ENCODE measurements at regions not wholly inside any gene's neighbourhood (a gene's known extent, or its start where the extent isn't known, plus 50 kb on each side); places are given as distances from the start of the nearest gene placed in this dataset.
A peak's percentile ranks its signal among the peaks of the same experiment; 100 is the strongest.

DNA sequence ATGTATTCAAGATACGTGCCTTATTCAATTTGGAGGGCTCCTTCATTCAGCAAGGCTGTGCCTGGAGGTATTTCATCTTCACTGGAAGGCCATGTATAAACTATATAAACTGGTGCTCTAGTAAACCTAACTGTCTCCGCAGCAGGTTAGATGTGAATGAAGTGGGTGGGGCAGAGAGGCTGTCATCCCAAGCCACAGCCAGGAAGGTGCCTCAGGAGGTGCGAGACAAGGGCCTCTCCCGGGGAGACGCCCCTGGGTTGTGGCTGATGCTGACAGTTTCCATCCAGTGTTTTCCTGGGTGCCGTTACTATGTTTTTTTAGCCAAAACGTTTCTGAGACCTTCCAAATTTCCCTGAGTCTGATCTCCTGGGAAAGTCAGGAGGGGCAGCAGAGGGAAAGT is 221.5 kb upstream of the RPL34 start:
- no peak for DNase-seq

DNA sequence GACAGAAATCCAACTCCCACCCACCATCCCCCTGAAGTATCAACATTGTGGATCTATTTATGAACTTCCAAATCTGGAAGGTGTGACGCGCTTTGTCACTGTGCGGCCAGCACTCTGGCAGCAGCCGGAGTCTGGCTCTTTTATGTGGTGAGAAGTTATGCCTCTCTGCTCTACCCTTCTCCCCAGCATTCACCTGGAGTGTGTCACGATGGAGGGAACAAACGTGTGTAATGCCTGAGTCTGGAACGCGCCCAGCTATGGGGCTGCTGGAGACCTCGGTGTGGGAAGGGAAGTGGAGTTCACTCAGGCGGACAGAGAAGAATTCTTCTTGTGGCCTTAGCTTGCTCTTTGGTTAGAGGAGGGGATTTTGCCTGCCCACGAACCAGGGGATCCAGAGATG is 222.1 kb upstream of the RPL34 start:
- no peak for DNase-seq

DNA sequence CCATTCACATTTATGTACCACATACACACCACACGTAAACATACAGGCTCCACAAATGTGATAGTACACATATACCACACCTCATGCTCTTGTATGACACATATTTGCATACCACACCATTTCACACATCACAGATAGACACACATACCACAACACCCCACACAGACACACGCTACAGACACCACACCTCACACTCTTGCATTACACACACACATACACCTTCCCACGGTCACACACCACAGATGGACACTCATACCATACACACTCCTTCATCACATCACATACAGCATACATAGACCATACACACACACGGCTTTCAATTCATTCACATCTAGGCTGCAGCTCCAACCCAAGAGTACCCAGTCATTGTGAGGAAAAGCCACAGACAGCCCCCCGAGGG is 222.5 kb upstream of the RPL34 start:
- DNase-seq, result no peak

DNA sequence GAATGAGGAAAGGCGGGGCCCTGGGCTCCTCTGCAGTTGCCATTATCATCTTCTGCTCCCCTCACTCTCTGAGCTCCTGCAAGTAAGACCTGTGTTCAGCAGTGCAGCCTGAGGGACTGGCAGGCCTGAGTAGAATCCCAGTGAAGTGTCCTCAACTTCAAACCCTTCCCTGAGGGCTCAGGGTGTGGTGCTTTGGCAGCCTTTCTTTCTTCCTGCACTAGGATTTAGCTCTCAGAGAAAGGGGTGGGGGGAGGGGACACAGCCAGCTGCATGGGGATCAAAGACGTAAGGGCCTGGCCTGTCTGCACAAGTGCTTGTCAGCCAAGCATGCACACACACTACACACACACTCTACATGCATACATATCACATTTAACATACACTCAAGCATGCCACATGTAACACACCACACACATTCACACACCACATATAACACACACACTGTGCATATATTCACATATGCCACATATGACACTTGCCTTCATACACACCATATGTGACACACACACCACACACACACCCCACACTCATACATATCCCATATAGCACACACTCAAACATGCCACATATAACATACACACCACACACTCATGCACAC is 223.4 kb upstream of the RPL34 start:
- no peak for DNase-seq

DNA sequence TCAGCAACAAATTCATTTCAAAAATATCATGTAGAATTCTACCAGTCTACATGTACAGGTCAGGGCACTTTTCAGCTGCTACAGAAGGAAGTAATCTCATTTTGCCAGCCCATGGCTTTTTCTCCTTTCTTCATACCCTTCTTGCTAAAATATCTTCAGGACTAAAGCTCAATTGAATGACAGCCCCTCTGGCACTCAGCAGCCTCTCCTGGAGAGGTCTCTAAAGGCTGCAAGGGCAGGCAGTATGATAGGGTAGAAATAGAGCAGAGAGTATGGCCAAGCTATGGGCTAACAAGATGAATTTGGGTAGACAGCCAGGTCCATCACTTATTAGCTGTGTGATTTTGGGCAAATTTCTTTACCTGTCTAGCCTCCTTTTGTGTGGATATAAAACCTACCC is 224.6 kb upstream of the RPL34 start:
- no peak for DNase-seq

DNA sequence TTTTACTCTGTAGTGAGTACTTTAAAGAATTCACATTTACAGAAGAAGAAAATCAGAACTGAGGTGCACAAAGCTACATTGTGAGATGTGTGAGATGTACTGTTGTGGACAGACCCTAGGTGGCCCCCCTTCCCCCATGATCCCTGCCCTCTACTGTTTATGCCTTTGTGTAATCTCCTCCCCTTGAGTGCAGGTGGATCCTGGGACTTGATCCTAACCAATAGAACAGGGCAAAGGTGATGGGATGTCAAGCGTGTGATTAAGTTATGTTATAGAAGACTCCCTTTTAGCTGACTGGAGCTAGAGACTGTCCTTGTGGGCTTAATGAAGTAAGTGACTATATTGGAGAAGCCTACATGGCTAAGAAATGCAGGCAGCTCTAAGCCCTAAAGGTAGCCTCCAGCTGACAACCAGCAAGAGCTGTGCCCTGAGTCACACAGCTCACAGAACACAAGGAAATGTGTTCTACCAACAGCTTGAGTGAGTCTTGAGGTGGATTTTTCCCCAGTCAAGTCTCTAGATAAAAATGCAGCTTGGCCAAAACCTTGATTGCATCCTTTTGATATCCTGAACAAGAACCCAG is 225.2 kb upstream of the LEF1 start:
- no peak for DNase-seq

DNA sequence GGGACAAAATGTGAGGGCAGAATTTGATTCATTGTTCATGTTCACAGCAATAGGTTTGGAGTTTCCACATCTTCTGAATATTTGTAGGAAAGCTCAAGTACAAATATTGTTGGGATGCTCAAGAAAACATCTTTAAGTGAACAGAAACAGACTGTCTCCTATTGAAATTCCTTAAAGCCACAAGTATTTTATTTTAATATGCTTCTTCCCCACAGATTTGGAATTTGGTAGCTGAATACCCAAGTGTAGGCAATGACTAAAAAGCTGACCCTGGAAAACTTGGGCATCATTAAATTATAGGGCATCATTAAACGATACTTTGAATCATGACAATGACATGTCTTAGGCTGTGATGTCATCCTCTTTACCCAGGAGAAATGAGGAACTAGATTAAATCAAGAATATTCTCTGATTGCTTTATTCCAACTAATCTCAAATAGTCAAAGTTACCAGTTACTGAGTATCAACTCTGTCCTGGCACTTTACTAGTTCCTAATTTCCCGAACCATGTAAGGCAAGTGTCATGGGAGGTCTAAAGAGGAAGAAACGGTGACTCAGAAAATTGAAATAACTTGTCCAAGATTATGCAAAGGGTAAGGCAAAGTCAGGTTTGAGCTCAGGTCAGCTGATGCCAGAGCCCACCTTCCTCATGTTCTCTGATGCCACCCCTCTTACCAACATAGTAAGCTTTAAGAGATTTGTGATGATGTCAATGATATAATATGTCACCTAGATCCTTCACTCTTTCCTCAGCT is 223.1 kb upstream of the LEF1 start:
- DNase-seq, result no peak

DNA sequence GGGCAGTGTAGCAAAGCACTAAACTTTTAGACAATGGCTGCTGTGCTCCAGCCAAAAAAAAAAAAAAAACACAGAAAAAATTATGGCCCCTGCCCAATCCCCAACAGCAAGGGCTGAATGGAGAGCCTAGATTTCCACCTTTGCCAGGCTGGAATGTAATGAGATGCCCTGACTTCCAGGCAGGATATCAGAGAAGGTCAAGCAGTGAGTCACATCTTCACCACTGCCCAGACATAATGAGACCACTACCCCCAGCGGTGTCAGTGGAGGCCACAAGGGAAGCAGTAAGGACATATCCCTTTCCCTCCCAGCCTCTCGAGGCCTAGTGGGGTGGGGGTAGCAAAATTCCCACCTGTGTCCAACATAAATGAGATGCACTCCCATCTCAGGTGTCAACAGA is 216.3 kb upstream of the LEF1 start:
- DNase-seq, result no peak

DNA sequence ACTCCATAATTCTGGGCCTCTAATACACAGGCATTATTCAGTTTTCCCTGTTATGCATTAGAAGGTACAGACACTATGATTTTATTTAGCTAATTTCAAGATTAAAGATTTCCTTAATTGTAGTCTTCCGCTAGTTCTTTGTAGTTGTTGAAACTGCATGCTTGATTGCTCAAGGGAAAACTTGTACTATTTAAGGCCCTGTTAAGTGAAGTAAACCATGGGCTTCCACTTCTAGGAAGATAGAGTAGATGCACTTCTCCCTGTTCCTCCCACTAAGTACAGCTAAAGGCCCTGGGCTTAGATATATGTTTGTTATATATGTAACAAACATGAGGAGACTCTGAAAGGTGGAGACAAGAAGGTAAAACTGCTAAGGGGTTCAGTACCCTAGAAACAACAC is 215.8 kb upstream of the LEF1 start:
- DNase-seq, result no peak

DNA sequence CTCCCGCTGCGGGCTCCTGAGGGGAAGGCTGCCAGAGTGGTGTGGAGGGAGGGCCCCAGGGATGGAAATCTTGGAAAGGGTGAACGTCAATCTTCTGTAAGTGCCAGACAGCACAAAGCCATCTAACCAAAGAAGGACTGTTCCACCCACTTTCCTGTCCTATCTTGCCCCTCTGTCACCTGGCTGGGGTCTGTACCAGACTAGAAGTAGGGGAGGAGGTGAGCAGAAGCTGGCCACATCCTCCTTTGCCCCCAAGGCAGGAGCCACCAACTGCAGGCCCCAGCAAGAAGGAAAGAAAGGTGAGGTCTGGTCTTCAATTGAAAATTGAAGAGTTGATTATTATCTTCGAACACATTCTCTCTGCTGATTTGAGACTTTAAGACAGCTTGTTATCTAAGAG is 214.4 kb upstream of the LEF1 start:
- DNase-seq, result no peak

DNA sequence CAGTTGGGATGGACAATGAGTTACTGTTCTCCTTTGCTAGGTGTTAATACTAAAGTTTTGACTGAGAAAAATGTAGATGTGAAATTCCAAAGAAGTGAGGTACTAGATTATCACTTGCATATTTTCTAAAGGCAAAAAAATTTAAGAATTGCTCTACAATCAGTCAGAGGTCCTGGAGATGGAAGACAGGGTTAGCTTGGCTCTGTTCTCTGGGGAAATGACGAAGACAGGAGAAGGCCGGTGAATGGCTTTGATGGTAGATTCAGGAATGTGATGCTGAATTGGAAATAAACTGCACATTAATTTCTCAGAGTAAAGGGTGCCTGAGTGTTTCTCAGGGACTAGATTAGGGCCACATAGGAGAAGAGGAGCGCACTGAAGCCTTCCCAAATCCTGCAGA is 214.0 kb upstream of the LEF1 start:
- no peak for DNase-seq

DNA sequence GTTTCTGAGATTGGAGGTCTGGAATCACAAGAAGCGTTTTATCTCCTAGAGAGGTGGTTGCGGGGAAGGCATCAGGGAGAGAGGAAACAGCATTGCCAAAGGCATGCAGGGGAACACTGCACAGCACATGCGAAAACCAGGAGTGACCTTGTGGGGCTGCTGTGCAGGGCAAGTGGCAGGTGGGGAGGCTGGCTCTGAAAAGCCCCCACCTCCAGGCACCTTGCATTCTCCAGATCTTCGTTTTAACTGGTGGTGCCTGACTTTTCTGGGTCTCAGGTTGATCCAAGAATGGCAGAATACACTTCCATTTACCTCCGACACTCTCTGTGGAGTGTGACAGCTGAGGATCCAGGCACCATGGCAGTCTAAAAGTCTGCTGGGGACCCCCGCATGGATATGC is 209.4 kb upstream of the LEF1 start:
- no peak for DNase-seq

DNA sequence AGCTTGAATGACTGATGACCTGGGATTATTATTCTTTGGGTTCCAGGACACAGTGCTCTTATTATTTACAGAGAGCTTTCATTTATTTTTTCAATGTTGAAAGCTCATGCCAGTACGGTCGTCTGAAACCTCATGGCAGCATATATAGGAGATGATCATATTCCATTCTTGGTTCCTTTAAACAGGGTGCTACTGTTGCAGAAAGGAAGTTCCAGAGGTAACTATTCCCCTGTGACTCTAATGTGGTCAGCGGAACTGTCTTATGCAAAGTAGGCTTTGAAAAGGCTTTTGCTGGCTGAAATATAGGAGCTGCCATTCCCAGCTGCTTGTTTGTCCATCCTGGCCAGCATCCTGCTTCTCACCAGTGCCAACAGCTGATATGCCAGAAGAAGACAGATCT is 208.3 kb upstream of the LEF1 start:
- no peak for DNase-seq

DNA sequence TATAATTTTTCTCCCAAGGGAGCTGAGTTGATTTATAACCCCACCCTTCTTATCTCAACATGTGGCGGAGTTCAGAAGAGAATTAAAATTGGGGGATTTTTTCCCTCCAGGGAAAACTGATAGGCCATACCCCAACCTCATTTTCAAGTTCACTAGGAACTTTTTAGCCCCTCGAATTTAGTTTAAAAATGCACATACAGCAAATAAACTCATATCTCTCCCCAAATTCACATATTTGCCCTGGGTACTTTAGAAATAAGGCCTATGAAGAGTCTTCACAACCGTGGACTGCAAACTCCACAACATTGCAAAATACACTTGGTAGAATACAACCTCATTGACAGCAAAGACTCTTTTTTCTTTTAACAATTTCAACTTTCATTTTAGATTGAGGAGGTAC is 206.7 kb upstream of the LEF1 start:
- DNase-seq, result no peak

DNA sequence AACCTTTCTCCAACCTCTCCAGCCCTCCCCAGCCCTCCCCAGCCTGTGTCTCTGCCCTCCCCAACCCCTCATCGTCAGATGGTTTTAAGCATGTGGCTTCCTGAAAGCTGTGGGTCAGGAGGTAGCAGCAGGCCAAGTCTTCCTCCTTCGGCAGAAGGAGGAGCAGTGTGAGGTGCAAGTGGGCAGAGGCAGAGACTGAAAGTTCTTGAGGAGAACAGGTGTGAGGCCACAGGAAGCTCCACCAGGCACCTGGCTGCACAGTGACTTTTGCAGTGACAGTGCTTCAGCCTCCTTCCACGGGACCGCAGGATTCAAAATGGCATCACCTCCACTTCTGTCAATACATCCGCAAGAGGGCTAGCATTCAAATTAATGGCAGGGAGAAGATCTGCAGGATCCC is 203.9 kb upstream of the LEF1 start:
- peak in 2 of 6 experiments; percentile 37 to 38 for DNase-seq

DNA sequence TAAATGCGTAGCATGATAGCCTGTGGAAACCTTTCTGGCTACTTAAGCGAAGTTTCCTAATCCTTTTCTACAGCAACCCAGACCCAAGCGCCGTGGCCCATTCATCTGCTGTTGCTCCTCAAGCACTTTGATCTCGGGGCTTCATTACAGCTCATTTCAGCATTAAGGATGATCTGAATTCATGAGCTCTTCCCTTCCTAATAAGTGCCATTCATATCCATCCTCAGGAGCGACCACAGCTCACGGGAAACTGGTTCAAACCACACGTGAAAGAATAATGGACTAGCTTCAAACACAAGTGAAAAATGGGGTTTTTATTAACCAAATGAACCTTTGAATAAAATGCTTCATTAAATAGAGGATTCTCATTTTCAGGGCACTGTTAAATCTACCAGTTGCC is 202.6 kb upstream of the LEF1 start:
- DNase-seq, result no peak

DNA sequence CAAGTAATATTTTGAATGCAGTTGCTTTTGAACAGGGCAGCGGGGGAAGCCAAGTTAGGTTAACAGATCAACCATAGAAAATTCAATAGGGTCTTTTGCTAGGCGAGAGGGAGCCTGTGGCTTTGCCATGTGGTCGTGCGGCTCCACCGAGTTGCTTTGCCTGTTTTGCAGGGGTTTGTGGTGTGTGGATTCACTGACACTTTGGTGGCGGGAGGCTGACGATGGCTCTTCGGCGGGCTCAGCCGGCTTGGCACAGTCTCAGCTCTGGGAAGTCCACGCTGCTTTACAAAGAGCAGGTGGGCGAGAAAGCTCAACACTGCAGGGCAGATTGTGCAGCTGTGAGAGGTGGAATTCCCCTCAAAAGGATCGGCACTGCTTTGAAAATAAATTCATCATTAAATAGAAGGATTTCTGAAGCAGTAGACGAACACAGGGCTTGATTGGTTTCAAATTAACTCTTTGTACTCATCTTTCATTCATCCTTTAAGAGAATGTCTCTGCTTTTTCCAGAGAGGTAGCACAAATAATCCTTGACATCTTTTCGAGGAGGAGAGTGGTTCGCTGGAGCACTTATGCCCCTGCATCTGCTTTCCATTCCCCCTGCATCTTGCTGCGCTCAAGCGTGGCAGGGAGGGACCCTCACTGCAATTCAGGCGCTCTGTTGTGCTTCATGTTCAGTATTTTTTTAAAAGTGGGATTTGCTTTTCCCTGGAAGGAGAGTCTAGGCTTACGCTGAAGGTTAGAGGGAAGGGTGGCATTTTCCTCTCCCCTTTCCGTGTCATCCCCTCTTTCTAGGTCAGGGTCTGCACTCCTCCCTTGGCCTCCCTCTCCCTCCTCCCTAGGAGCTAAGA is 201.8 kb upstream of the LEF1 start:
- DNase-seq, result peak in 4 of 6 experiments; percentile 12 to 26 (median 22)

DNA sequence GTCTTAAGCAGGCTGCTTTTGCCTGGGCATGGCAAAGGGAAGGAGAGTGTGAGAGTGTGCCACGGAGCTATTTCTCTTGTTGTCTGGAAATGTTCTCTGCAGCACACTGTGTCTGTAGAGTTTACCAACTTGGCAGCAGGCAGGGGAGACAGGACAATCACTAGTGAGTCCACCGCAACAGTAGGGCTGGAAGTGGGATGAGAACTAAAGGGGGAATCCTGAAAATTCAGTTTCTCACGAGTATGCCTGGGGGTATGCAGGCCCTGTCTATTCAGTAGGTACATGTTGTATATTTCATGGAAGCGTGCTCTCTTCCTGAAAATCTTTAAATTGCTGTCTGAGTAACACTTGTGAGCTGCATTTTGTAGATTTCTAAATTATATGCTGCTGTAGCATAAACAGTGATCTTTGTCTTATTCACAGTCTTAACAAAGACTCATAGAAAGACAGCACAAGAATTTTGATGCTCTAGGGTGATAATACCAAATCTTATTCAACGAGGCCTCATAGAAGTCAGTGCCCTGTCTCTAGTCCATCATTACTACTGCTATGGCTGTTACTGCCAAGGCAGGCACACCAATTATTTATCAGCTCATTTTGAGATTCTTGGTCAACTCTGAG is 200.4 kb upstream of the LEF1 start:
- no peak for DNase-seq

DNA sequence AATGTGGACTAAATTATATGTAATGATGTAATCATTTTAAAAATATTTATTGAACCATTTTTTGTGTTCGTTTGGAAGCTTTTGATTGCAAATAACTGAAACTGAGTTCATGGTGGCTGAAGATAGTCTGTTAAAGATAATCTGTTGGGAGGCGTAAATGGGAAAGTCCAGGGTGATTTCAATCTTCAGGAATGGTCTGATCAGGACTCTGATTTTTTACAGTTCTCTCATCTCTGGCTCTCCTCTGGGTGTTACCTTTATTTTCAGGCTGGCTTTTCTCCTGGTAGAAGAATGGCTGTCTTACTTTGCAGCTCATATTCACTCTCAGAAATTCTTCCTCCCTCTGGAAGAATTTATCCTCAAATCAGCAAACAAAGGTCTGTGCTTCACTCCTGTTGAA is 199.0 kb upstream of the LEF1 start:
- DNase-seq, result no peak

DNA sequence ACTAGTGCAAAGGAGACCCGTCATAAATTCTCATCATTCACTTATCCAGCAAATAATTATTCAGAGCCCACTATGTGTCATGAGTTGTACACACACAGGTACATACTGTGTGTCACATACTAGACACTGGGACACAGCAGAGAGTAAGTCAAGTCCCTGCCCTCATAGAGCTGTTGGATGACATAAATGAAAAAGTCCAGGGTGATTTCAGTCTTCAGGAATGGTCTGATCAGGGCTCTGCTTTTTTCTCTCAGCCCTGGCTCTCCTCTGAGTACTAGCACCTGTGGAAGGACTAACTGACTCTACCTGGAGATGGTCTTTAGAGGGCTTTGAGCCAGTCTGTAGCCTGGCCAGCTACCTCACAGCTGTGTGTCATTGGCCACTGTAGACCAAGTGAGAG is 198.0 kb upstream of the LEF1 start:
- DNase-seq, result no peak

DNA sequence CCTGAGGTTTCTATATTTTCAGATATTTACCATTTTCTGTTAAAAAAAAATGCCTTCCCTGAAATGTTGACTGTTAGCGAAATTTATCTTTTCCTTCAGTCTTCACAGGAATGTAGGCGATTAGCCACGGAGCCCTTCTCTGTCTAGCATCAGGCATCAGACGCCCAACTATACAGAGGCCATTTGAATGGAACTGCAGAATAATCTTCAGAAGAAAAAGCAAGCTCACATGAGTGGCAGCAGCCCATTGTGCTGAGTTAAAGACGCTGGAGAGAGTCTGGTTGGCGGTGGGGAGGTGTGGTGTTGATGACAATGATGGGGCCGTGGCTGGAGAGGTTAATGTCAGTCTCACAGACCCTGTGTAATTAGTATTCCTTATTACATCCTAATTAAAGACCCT is 196.8 kb upstream of the LEF1 start:
- DNase-seq, result no peak

DNA sequence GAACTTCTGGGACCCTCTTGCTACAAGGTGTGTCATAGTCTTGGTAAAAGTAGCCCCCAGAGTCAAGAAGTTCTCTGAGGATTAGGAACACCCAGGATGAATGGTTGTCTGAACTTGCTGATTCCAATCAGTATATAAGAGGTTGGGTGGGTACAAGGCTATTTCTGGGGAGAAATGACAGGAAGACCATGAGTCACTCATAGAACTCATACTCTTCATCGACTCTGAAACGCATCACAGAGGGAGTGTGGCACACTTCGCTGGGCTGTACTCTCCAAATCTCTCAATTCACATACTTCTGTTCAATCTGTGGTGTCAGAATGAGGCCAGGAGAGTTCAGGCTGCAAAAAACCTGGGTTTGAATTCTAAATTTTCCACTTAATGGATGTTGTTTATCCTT is 193.2 kb upstream of the LEF1 start:
- DNase-seq, result no peak

DNA sequence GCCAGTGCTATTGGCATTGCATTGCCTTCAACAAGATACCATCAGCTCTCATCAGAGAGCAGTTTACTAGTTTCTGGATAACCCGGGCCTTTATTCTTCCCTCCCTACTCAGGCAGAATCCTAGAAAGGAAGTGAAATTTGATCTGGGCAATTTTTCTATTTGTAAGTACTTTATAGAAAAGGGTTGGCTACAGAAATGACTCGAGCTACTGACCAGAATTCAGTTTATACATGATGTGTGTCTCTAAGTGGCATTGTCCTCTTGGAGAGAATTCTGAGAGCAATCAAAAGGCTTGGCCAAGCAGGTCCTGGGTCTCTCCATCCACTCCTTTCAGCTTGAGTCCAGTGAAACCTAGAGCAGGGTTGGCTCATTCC is 192.7 kb upstream of the LEF1 start:
- DNase-seq, result no peak

Data from stimulated activated naive CD4-positive, alpha-beta T cell (primary cell).